HEK293T (cell line): ENCODE measurements at regions not wholly inside any gene's neighbourhood (a gene's known extent, or its start where the extent isn't known, plus 50 kb on each side); places are given as distances from the start of the nearest gene placed in this dataset.

Source experiments
- ARNT ChIP-seq: fragments of 450-650 bp; IDR thresholded peaks from 2 replicates; pipeline ENCODE4 v1.6.1; 2017; ENCODE audit warnings: mild to moderate bottlenecking
- BHLHE40 ChIP-seq: fragments of 450-650 bp; IDR thresholded peaks from 2 replicates; pipeline ENCODE4 v1.6.1; 2016; ENCODE audit warnings: mild to moderate bottlenecking, moderate library complexity, borderline replicate concordance
- FOXK2 ChIP-seq: fragments of 450-650 bp; IDR thresholded peaks from 2 replicates; pipeline ENCODE4 v1.6.1; 2016; ENCODE audit warnings: mild to moderate bottlenecking
- FOXM1 ChIP-seq: fragments of 450-650 bp; IDR thresholded peaks from 2 replicates; pipeline ENCODE4 v1.6.1; 2017; ENCODE audit warnings: mild to moderate bottlenecking, borderline replicate concordance
- L3MBTL2 ChIP-seq: fragments of 450-650 bp; conservative IDR thresholded peaks from 2 replicates; pipeline ENCODE4 v1.6.1; 2016; ENCODE audit warnings: mild to moderate bottlenecking
- LEF1 ChIP-seq: fragments of 450-650 bp; IDR thresholded peaks from 2 replicates; pipeline ENCODE4 v1.6.1; 2017; ENCODE audit warnings: mild to moderate bottlenecking, borderline replicate concordance
- NFRKB ChIP-seq: fragments of 450-650 bp; IDR thresholded peaks from 2 replicates; pipeline ENCODE4 v1.6.1; 2016; ENCODE audit warnings: mild to moderate bottlenecking, moderate library complexity
- SP1 ChIP-seq: fragments of 450-650 bp; IDR thresholded peaks from 2 replicates; pipeline ENCODE4 v1.6.1; 2017
- SUZ12 ChIP-seq: fragments of 450-650 bp; IDR thresholded peaks from 2 replicates; pipeline ENCODE4 v1.6.1; 2016; ENCODE audit warnings: mild to moderate bottlenecking
- TARDBP ChIP-seq: fragments of 450-650 bp; IDR thresholded peaks from 2 replicates; pipeline ENCODE4 v1.6.1; 2016
- ZNF384 ChIP-seq: fragments of 450-650 bp; IDR thresholded peaks from 2 replicates; pipeline ENCODE4 v1.6.1; 2016
- TF ChIP-seq, protein P1 (sequence below): fragments of 450-650 bp; IDR thresholded peaks from 2 replicates; pipeline ENCODE4 v1.6.1; 2016

DNA sequence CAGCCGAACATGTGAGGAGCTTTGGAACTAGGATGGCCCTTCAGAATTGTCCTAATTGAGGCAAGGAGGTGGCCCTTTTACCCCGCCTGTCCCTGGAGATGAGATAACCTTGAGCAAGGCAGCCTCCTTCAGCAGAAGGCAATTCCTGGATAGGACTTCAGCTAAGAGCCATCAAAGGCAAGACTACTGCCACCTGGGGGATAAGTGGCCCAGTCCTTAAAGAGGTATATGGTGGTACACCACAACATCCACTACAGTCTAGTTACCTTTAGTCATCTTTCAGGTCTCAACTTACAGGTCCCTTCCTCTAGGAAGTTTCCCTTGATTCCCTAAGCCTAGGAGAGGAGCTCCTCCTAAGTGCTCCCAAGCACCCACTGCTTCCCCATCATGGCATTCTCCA lies 204.2 kb upstream of the CDKN3 start:
- TF ChIP-seq SP1 (no peak), BHLHE40 (no peak), TARDBP (no peak), LEF1 (no peak), FOXK2 (no peak), L3MBTL2 (no peak), ZNF384 (no peak), NFRKB (no peak), ARNT (no peak), SUZ12 (no peak), FOXM1 (no peak)
- TF ChIP-seq, protein P1, sequence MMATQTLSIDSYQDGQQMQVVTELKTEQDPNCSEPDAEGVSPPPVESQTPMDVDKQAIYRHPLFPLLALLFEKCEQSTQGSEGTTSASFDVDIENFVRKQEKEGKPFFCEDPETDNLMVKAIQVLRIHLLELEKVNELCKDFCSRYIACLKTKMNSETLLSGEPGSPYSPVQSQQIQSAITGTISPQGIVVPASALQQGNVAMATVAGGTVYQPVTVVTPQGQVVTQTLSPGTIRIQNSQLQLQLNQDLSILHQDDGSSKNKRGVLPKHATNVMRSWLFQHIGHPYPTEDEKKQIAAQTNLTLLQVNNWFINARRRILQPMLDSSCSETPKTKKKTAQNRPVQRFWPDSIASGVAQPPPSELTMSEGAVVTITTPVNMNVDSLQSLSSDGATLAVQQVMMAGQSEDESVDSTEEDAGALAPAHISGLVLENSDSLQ: no peak
